ENCODE measurements at regions not wholly inside any gene's neighbourhood (a gene's known extent, or its start where the extent isn't known, plus 50 kb on each side); places are given as distances from the start of the nearest gene placed in this dataset.
"Not testable (repeated sequence)": the region's sequence is repeated elsewhere in the genome, so short reads cannot be mapped to it uniquely, and the experiment has no call there.

GRCh38 chr17:36851250-36851649 lies 86.0 kb upstream of the LHX1 start:
- no peak for DNase-seq (ENCODE audit: low read depth, low spot score)
- Histone ChIP-seq H3K27me3 (ENCODE audit: insufficient read depth, insufficient read length) (peaks cover 8% of the 10 kb centered on the region), H3K4me1 (ENCODE audit: insufficient read depth, insufficient read length) (peaks cover 9% of the 10 kb centered on the region), H3K4me3 (ENCODE audit: insufficient read length, low read depth) (no peak overlapping the region), H3K9ac (ENCODE audit: insufficient read length, low read depth) (no peak overlapping the region), H3K9me3 (ENCODE audit: insufficient read depth, low read length) (no peaks in the 10 kb centered on the region), H3K36me3 (ENCODE audit: insufficient read depth, insufficient read length, low read length) (no peaks in the 10 kb centered on the region)
- TF ChIP-seq SUZ12 (IDR thresholded peaks at IDR 0.05; ENCODE audit: extremely low read depth, insufficient read depth, insufficient read length), result no peak
- no peak for TF ChIP-seq YY1 (IDR thresholded peaks at IDR 0.05; ENCODE audit: insufficient read depth, insufficient read length)
- no peak for TF ChIP-seq ZNF274 (IDR thresholded peaks at IDR 0.05; ENCODE audit: low read depth, low read length)

DNA sequence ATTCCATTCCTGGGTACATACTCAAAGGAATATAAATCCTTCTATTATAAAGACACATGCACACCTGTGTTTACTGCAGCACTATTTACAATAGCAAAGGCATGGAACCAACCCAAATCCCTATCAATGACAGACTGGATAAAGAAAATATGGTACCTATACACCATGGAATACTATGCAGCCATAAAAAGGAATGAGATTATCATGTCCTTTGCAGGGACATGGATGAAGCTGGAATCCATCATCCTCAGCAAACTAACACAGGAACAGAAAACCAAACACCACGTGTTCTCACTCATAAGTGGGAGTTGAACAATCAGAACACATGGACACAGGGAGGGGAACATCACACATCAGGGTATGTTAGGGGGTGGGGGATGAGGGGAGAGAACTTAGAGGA lies 84.8 kb upstream of the LHX1 start:
- H3K4me1 ChIP-seq (ENCODE audit: insufficient read depth, insufficient read length); H3K27me3 ChIP-seq (ENCODE audit: insufficient read depth, insufficient read length); H3K9ac ChIP-seq (ENCODE audit: insufficient read length, low read depth): not testable (repeated sequence)

DNA sequence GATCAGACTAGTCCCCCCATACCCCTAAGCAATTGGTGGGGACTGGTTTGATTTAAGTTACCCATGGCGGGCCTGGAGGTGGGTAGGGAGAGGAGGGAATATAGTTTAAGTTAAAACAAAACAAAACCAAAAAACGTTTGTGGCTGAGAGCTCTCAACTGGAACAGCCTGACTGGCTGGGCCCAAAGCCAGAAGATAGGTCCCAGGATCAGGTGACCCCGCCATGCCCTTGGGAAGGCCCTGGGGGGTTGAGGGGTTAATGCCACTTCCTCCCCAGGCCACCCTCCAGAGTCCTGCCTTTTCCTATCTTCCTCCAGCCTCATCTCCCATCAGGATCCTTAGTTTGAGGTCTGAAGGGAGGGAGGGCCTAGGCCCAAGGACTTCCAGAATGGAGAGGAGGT lies 82.3 kb upstream of the LHX1 start:
- no peak for DNase-seq (ENCODE audit: low read depth, low spot score)
- H3K9ac ChIP-seq (ENCODE audit: insufficient read length, low read depth), result no peak overlapping the region
- H3K9me3 ChIP-seq (ENCODE audit: insufficient read depth, low read length), result no peaks in the 10 kb centered on the region
- no peaks in the 10 kb centered on the region for H3K27me3 ChIP-seq (ENCODE audit: insufficient read depth, insufficient read length)
- H3K36me3 ChIP-seq (ENCODE audit: insufficient read depth, insufficient read length, low read length), result no peaks in the 10 kb centered on the region
- TF ChIP-seq ZNF274 (IDR thresholded peaks at IDR 0.05; ENCODE audit: low read depth, low read length), result no peak
- no peak for TF ChIP-seq SUZ12 (IDR thresholded peaks at IDR 0.05; ENCODE audit: extremely low read depth, insufficient read depth, insufficient read length)
- TF ChIP-seq YY1 (IDR thresholded peaks at IDR 0.05; ENCODE audit: insufficient read depth, insufficient read length), result no peak
- H3K4me3 ChIP-seq (ENCODE audit: insufficient read length, low read depth), result no peak overlapping the region
- H3K4me1 ChIP-seq (ENCODE audit: insufficient read depth, insufficient read length), result peaks cover 6% of the 10 kb centered on the region

More for the DNA sequence above, 84.8 kb upstream of the LHX1 start:
- not testable (repeated sequence) for H3K4me3 ChIP-seq (ENCODE audit: insufficient read length, low read depth); H3K36me3 ChIP-seq (ENCODE audit: insufficient read depth, insufficient read length, low read length); H3K9me3 ChIP-seq (ENCODE audit: insufficient read depth, low read length); DNase-seq (ENCODE audit: low read depth, low spot score)

DNA sequence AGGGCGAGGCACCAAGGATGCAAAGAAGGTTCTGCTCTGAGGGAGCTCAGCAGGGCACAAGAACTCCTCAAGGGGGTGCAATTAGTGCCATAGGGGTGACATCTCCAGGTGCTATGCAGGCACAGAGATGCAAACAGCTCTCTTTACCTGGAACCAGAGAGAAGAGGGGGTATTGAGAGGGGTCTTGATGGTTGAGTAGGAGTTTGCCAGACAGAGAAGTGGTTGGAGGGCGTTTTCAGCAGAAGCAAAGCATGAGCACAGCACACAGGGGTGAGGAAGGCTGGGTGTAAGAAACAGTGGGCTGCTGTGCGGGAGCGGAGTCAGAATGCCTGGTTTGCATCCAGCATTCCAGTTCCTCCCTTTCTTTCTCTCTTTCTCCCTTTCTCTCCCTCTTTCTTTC lies 81.8 kb upstream of the LHX1 start:
- no peak for TF ChIP-seq SUZ12 (IDR thresholded peaks at IDR 0.05; ENCODE audit: extremely low read depth, insufficient read depth, insufficient read length)
- TF ChIP-seq YY1 (IDR thresholded peaks at IDR 0.05; ENCODE audit: insufficient read depth, insufficient read length), result no peak
- no peak for TF ChIP-seq ZNF274 (IDR thresholded peaks at IDR 0.05; ENCODE audit: low read depth, low read length)
- H3K27me3 ChIP-seq (ENCODE audit: insufficient read depth, insufficient read length), result no peaks in the 10 kb centered on the region
- no peak overlapping the region for H3K9ac ChIP-seq (ENCODE audit: insufficient read length, low read depth)
- DNase-seq (ENCODE audit: low read depth, low spot score), result no peak
- no peak overlapping the region for H3K4me3 ChIP-seq (ENCODE audit: insufficient read length, low read depth)
- H3K36me3 ChIP-seq (ENCODE audit: insufficient read depth, insufficient read length, low read length), result no peaks in the 10 kb centered on the region
- H3K9me3 ChIP-seq (ENCODE audit: insufficient read depth, low read length), result no peaks in the 10 kb centered on the region
- H3K4me1 ChIP-seq (ENCODE audit: insufficient read depth, insufficient read length), result peaks cover 6% of the 10 kb centered on the region

DNA sequence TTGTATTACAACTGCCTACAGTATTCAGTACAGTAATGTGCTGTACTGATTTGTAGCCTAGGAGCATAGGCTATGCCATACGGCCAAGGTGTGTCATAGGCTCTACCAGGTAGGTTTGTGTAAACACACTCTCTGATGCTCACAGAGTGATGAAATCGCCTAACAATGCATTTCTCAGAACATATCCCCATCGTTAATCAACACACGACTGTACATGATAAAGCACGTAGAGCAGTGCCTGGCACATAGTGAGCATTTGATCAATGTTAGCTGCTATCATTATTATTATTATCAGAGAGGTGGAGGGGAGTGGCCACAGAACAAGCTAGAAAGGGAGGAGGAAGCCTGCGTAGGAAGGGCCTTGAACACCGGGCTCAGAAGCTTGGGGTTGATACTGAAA lies 81.1 kb upstream of the LHX1 start:
- peaks cover 6% of the 10 kb centered on the region for H3K4me1 ChIP-seq (ENCODE audit: insufficient read depth, insufficient read length)

DNA sequence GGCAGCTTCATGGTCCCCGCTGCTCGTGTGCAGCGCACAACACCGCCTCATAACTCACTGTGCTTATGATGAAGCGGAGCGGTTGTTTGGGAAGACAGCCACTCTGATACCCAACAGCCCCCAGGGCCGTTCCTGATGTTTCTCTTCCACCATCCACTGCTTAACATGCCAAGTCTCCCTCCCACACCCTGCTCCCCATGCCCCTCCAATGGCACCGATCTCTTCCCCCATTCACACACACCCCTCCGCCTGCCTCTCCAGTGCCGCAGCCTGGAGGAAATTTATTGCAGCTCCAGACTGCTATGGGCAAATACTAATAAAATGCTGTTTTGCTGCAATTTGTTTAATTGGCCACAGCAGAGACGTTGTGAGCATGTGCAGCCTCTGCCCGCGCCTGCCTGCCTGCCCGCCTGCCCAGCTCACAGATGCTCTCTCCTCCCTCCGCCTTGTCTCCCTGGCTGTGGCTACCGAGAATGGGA lies 80.3 kb upstream of the LHX1 start:
- Histone ChIP-seq H3K4me1 (ENCODE audit: insufficient read depth, insufficient read length) (peaks cover 6% of the 10 kb centered on the region), H3K27me3 (ENCODE audit: insufficient read depth, insufficient read length) (no peaks in the 10 kb centered on the region), H3K4me3 (ENCODE audit: insufficient read length, low read depth) (no peak overlapping the region), H3K9me3 (ENCODE audit: insufficient read depth, low read length) (no peaks in the 10 kb centered on the region), H3K36me3 (ENCODE audit: insufficient read depth, insufficient read length, low read length) (no peaks in the 10 kb centered on the region), H3K9ac (ENCODE audit: insufficient read length, low read depth) (no peak overlapping the region)
- no peak for DNase-seq (ENCODE audit: low read depth, low spot score)
- TF ChIP-seq ZNF274 (IDR thresholded peaks at IDR 0.05; ENCODE audit: low read depth, low read length), result no peak

More for the DNA sequence above, 81.1 kb upstream of the LHX1 start:
- Histone ChIP-seq H3K36me3 (ENCODE audit: insufficient read depth, insufficient read length, low read length) (no peaks in the 10 kb centered on the region), H3K9ac (ENCODE audit: insufficient read length, low read depth) (no peak overlapping the region), H3K27me3 (ENCODE audit: insufficient read depth, insufficient read length) (no peaks in the 10 kb centered on the region), H3K4me3 (ENCODE audit: insufficient read length, low read depth) (no peak overlapping the region), H3K9me3 (ENCODE audit: insufficient read depth, low read length) (no peaks in the 10 kb centered on the region)
- TF ChIP-seq YY1 (IDR thresholded peaks at IDR 0.05; ENCODE audit: insufficient read depth, insufficient read length) (no peak), ZNF274 (IDR thresholded peaks at IDR 0.05; ENCODE audit: low read depth, low read length) (no peak), SUZ12 (IDR thresholded peaks at IDR 0.05; ENCODE audit: extremely low read depth, insufficient read depth, insufficient read length) (no peak)
- no peak for DNase-seq (ENCODE audit: low read depth, low spot score)

DNA sequence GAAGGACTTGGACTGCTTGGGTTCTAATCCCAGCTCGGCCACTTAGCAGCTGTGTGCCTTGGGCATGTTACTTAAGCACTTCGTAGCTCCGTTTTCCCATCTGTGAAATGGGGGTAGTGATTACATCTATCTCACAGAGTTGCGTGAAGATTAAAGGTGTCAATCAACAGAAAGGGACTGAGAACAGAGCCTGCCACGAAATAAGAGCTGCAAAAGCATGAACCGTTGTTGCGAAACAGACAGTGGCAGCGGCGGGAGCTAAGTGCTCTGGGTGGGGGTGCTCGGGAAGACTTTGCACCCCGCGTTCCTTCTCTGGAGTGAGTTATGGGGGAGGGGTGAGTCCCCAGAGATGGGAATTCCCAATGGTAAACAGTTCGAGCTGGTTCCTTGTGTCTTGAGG lies 79.6 kb upstream of the LHX1 start:
- no peaks in the 10 kb centered on the region for H3K27me3 ChIP-seq (ENCODE audit: insufficient read depth, insufficient read length)
- H3K9me3 ChIP-seq (ENCODE audit: insufficient read depth, low read length), result no peaks in the 10 kb centered on the region
- peaks cover 6% of the 10 kb centered on the region for H3K4me1 ChIP-seq (ENCODE audit: insufficient read depth, insufficient read length)
- TF ChIP-seq ZNF274 (IDR thresholded peaks at IDR 0.05; ENCODE audit: low read depth, low read length), result no peak
- TF ChIP-seq SUZ12 (IDR thresholded peaks at IDR 0.05; ENCODE audit: extremely low read depth, insufficient read depth, insufficient read length), result no peak
- TF ChIP-seq YY1 (IDR thresholded peaks at IDR 0.05; ENCODE audit: insufficient read depth, insufficient read length), result no peak
- H3K9ac ChIP-seq (ENCODE audit: insufficient read length, low read depth), result no peak overlapping the region
- H3K4me3 ChIP-seq (ENCODE audit: insufficient read length, low read depth), result no peak overlapping the region
- no peak for DNase-seq (ENCODE audit: low read depth, low spot score)
- H3K36me3 ChIP-seq (ENCODE audit: insufficient read depth, insufficient read length, low read length), result no peaks in the 10 kb centered on the region

All from NT2/D1 (cell line).